Endodermal cell (in vitro differentiated cells): ENCODE measurements at regions not wholly inside any gene's neighbourhood (a gene's known extent, or its start where the extent isn't known, plus 50 kb on each side); places are given as distances from the start of the nearest gene placed in this dataset. TPM values are rescaled to one million over a fixed set of nuclear protein-coding genes. Genes with fewer than 3 reads are reported as not detected.

Experiments
- microRNA-seq: library from miRNA; unstranded; fragments of <30 nt; microRNA quantifications from one replicate; pipeline ENCODE4 v1.2.0, GENCODE V29; 2020; ENCODE audit warnings: borderline microRNAs expressed

Small RNA genes in the stretch of these regions (microRNA-seq; reads per million reads assigned to microRNA genes)
- gene MIR663B = not detected
